Kasumi-1 (cell line): ENCODE measurements at regions not wholly inside any gene's neighbourhood (a gene's known extent, or its start where the extent isn't known, plus 50 kb on each side); places are given as distances from the start of the nearest gene placed in this dataset.

ENCODE experiments used
- DNase-seq, 2 experiments: peaks; one replicate each; lab custom pipeline; 2025; lab: John Stamatoyannopoulos, UW

GRCh38 chr4:141459020-141459419, 177.4 kb upstream of the IL15 start:
- peak in 1 of 2 experiments; percentile 6 for DNase-seq

GRCh38 chr4:141462361-141462760, 174.0 kb upstream of the IL15 start:
- DNase-seq, result no peak

- DNase-seq, result no peak
These were observed 172.7 kb upstream of the IL15 start for GRCh38 chr4:141463678-141464077.

- DNase-seq, result no peak
These were observed 172.0 kb upstream of the IL15 start for GRCh38 chr4:141464366-141464765.

- DNase-seq, result no peak
These were observed 171.2 kb upstream of the IL15 start for GRCh38 chr4:141465171-141465570.

GRCh38 chr4:141467225-141467624, 169.2 kb upstream of the IL15 start:
- no peak for DNase-seq

- DNase-seq, result no peak
These were observed 167.0 kb upstream of the IL15 start for GRCh38 chr4:141469392-141469791.

GRCh38 chr4:141473026-141473540, 163.3 kb upstream of the IL15 start:
- no peak for DNase-seq

- no peak for DNase-seq
These were observed 162.4 kb upstream of the IL15 start for GRCh38 chr4:141473952-141474351.

- DNase-seq, result no peak
These were observed 155.4 kb upstream of the IL15 start for GRCh38 chr4:141480950-141481349.

- DNase-seq, result peak; percentile 86 to 89
These were observed 152.1 kb upstream of the IL15 start for GRCh38 chr4:141484298-141484697.

GRCh38 chr4:141486375-141486997, 149.9 kb upstream of the IL15 start:
- DNase-seq, result no peak

GRCh38 chr4:141497627-141498026, 138.8 kb upstream of the IL15 start:
- no peak for DNase-seq

- no peak for DNase-seq
These were observed 137.0 kb upstream of the IL15 start for GRCh38 chr4:141499261-141499853.

GRCh38 chr4:141501395-141501794, 135.0 kb upstream of the IL15 start:
- no peak for DNase-seq

- no peak for DNase-seq
These were observed 134.5 kb upstream of the IL15 start for GRCh38 chr4:141501931-141502330.

GRCh38 chr4:141502755-141503154, 133.6 kb upstream of the IL15 start:
- no peak for DNase-seq

- DNase-seq, result no peak
These were observed 133.1 kb upstream of the IL15 start for GRCh38 chr4:141503260-141503659.

- DNase-seq, result no peak
These were observed 125.3 kb upstream of the IL15 start for GRCh38 chr4:141511055-141511454.

- DNase-seq, result no peak
These were observed 122.5 kb upstream of the IL15 start for GRCh38 chr4:141513866-141514265.

- no peak for DNase-seq
These were observed 118.2 kb upstream of the IL15 start for GRCh38 chr4:141518222-141518621.

- peak; percentile 12 to 26 for DNase-seq
These were observed 112.3 kb upstream of the IL15 start for GRCh38 chr4:141524116-141524515.

- DNase-seq, result no peak
These were observed 111.5 kb upstream of the IL15 start for GRCh38 chr4:141524841-141525240.

GRCh38 chr4:141530627-141531026, 105.8 kb upstream of the IL15 start:
- no peak for DNase-seq
